Lung microvascular endothelial cell (primary cell): ENCODE measurements at regions not wholly inside any gene's neighbourhood (a gene's known extent, or its start where the extent isn't known, plus 50 kb on each side); places are given as distances from the start of the nearest gene placed in this dataset.
"Not testable (repeated sequence)": the region's sequence is repeated elsewhere in the genome, so short reads cannot be mapped to it uniquely, and the experiment has no call there.

Experiments used
- DNase-seq, 2 donors: peaks; one replicate each; pipeline versions ENCODE4 v3.0.0 to v3.0.0-alpha.2; 2010; ENCODE audit warnings: low read depth in 2 of 2

- no peak for DNase-seq
These were observed 302.7 kb downstream of the SFMBT2 start for GRCh38 chr10:7108141-7108540.

- peak in 1 of 2 donors; percentile 7 for DNase-seq
These were observed 303.5 kb downstream of the SFMBT2 start for GRCh38 chr10:7107285-7107684.

- not testable (repeated sequence) for DNase-seq
These were observed 306.5 kb downstream of the SFMBT2 start for GRCh38 chr10:7104379-7104778.

GRCh38 chr10:7102557-7103349, 308.1 kb downstream of the SFMBT2 start:
- DNase-seq, result no peak

GRCh38 chr10:7102084-7102483, 308.8 kb downstream of the SFMBT2 start:
- DNase-seq, result no peak

GRCh38 chr10:7101451-7101850, 309.4 kb downstream of the SFMBT2 start:
- DNase-seq, result no peak

- no peak for DNase-seq
These were observed 310.7 kb downstream of the SFMBT2 start for GRCh38 chr10:7100032-7100702.

GRCh38 chr10:7098160-7098762, 312.6 kb downstream of the SFMBT2 start:
- DNase-seq, result no peak

- no peak for DNase-seq
These were observed 316.1 kb downstream of the SFMBT2 start for GRCh38 chr10:7094781-7095180.

GRCh38 chr10:7093368-7093767, 317.5 kb downstream of the SFMBT2 start:
- no peak for DNase-seq

- DNase-seq, result no peak
These were observed 318.2 kb downstream of the SFMBT2 start for GRCh38 chr10:7092603-7093002.

- DNase-seq, result no peak
These were observed 320.3 kb downstream of the SFMBT2 start for GRCh38 chr10:7090529-7090928.

- DNase-seq, result no peak
These were observed 324.8 kb downstream of the SFMBT2 start for GRCh38 chr10:7085913-7086589.

- DNase-seq, result no peak
These were observed 325.5 kb downstream of the SFMBT2 start for GRCh38 chr10:7085147-7085912.

- DNase-seq, result no peak
These were observed 326.4 kb downstream of the SFMBT2 start for GRCh38 chr10:7084280-7085005.

- DNase-seq, result no peak
These were observed 327.9 kb downstream of the SFMBT2 start for GRCh38 chr10:7082967-7083366.

GRCh38 chr10:7077880-7078279, 333.0 kb downstream of the SFMBT2 start:
- no peak for DNase-seq

GRCh38 chr10:7075851-7076250, 335.0 kb downstream of the SFMBT2 start:
- no peak for DNase-seq

- DNase-seq, result no peak
These were observed 335.7 kb downstream of the SFMBT2 start for GRCh38 chr10:7075110-7075509.

GRCh38 chr10:7071421-7071820, 339.4 kb downstream of the SFMBT2 start:
- no peak for DNase-seq

GRCh38 chr10:7070950-7071349, 339.9 kb downstream of the SFMBT2 start:
- no peak for DNase-seq
